Trophoblast cell (in vitro differentiated cells and primary cell): ENCODE measurements at regions not wholly inside any gene's neighbourhood (a gene's known extent, or its start where the extent isn't known, plus 50 kb on each side); places are given as distances from the start of the nearest gene placed in this dataset.

ENCODE experiments used
- DNase-seq, 2 donors: peaks; one replicate each; pipeline ENCODE4 v3.0.0-alpha.2; 2016
- H2AFZ ChIP-seq: 2 replicates; pipeline ENCODE4 v1.6.1; 2013; ENCODE audit warnings: low read length, moderate library complexity, mild to moderate bottlenecking; ENCODE audit not compliant: insufficient read depth, poor library complexity
- H2AK5ac ChIP-seq: 2 replicates; pipeline ENCODE4 v1.6.1; 2013; ENCODE audit warnings: mild to moderate bottlenecking, low read length
- H2BK120ac ChIP-seq: 2 replicates; pipeline ENCODE4 v1.6.1; 2013; ENCODE audit warnings: low read length, mild to moderate bottlenecking, moderate library complexity; ENCODE audit not compliant: insufficient read depth, poor library complexity
- H2BK12ac ChIP-seq: 2 replicates; pipeline ENCODE4 v1.6.1; 2013; ENCODE audit warnings: mild to moderate bottlenecking, low read length, moderate library complexity
- H2BK5ac ChIP-seq: 2 replicates; pipeline ENCODE4 v1.6.1; 2013; ENCODE audit warnings: low read length, low read depth, moderate library complexity, mild to moderate bottlenecking; ENCODE audit not compliant: poor library complexity
- H3K14ac ChIP-seq: 2 replicates; pipeline ENCODE4 v1.6.1; 2013; ENCODE audit warnings: mild to moderate bottlenecking, low read length
- H3K18ac ChIP-seq: 2 replicates; pipeline ENCODE4 v1.6.1; 2013; ENCODE audit warnings: mild to moderate bottlenecking, low read length
- H3K23ac ChIP-seq: 2 replicates; pipeline ENCODE4 v1.6.1; 2013; ENCODE audit warnings: low read length
- H3K27ac ChIP-seq: 2 replicates; pipeline ENCODE4 v1.5.1; 2013; ENCODE audit warnings: low read depth, mild to moderate bottlenecking, inconsistent platforms, low read length, moderate library complexity
- H3K27me3 ChIP-seq: 2 replicates; pipeline ENCODE4 v1.6.1; 2013; ENCODE audit warnings: inconsistent platforms, mild to moderate bottlenecking, low read length, moderate library complexity; ENCODE audit not compliant: insufficient read depth
- H3K36me3 ChIP-seq, 2 experiments: 1 replicate in 1 of 2; 2 replicates in 1 of 2; pipeline ENCODE4 v1.6.1; 2013; ENCODE audit warnings: low read length in 2 of 2, mild to moderate bottlenecking in 2 of 2, moderate library complexity in 1 of 2; ENCODE audit not compliant: insufficient read depth in 2 of 2, control insufficient read depth in 1 of 2
- H3K4ac ChIP-seq: 2 replicates; pipeline ENCODE4 v1.6.1; 2013; ENCODE audit warnings: low read depth, mild to moderate bottlenecking, low read length, moderate library complexity
- H3K4me1 ChIP-seq, 2 experiments: 1 replicate in 1 of 2; 2 replicates in 1 of 2; pipeline ENCODE4 v1.6.1; 2013; ENCODE audit warnings: low read length in 2 of 2, mild to moderate bottlenecking in 2 of 2, moderate library complexity in 1 of 2; ENCODE audit not compliant: insufficient read depth in 2 of 2, control insufficient read depth in 1 of 2
- H3K4me2 ChIP-seq: 2 replicates; pipeline ENCODE4 v1.6.1; 2013; ENCODE audit warnings: inconsistent platforms, mild to moderate bottlenecking, low read length, moderate library complexity
- H3K4me3 ChIP-seq: 2 replicates; pipeline ENCODE4 v1.5.1; 2013; ENCODE audit warnings: mild to moderate bottlenecking, low read depth, low read length, inconsistent platforms
- H3K79me1 ChIP-seq: one replicate; pipeline ENCODE4 v1.6.1; 2013; ENCODE audit warnings: low read length
- H3K79me2 ChIP-seq: 2 replicates; pipeline ENCODE4 v1.6.1; 2013; ENCODE audit warnings: low read length, mild to moderate bottlenecking; ENCODE audit not compliant: control insufficient read depth, insufficient read depth, poor library complexity
- H3K9ac ChIP-seq: 2 replicates; pipeline ENCODE4 v1.6.1; 2013; ENCODE audit warnings: mild to moderate bottlenecking, low read length
- H3K9me3 ChIP-seq: 2 replicates; pipeline ENCODE4 v1.6.1; 2013; ENCODE audit warnings: low read depth, mild to moderate bottlenecking, control low read depth, inconsistent platforms, low read length; ENCODE audit not compliant: insufficient read depth
- H4K12ac ChIP-seq: 2 replicates; pipeline ENCODE4 v1.6.1; 2013; ENCODE audit warnings: low read depth, mild to moderate bottlenecking, low read length, moderate library complexity
- H4K8ac ChIP-seq: 2 replicates; pipeline ENCODE4 v1.6.1; 2013; ENCODE audit warnings: low read depth, mild to moderate bottlenecking, low read length, moderate library complexity
- H4K91ac ChIP-seq: one replicate; pipeline ENCODE4 v1.6.1; 2013; ENCODE audit warnings: low read depth, mild to moderate bottlenecking, low read length, moderate library complexity
- WGBS: extraction: QIAGEN DNeasy Blood & Tissue Kit; methylation state at CpG from one replicate; pipeline ENCODE4 v1.1.7; 2013; ENCODE audit warnings: missing lambda C conversion rate; ENCODE audit not compliant: insufficient read length, insufficient coverage; ENCODE audit errors: extremely low coverage; 5-methylcytosine and 5-hydroxymethylcytosine counted together

- no peak overlapping the region for H3K4ac ChIP-seq
- H3K27me3 ChIP-seq: no peaks in the 10 kb centered on the region
- no peak overlapping the region for H3K9ac ChIP-seq
- no peak overlapping the region for H4K8ac ChIP-seq
- H3K4me1 ChIP-seq: no peaks in the 10 kb centered on the region
- H3K4me2 ChIP-seq: no peak overlapping the region
- H3K36me3 ChIP-seq: no peaks in the 10 kb centered on the region
- H3K4me3 ChIP-seq: peak overlapping the region; percentile 25
- no peak overlapping the region for H4K91ac ChIP-seq
- no CpG with 5 or more reads among the region's 2 CpGs for WGBS
- H3K23ac ChIP-seq: no peak overlapping the region
- no peak for DNase-seq
- no peak overlapping the region for H4K12ac ChIP-seq
- H3K14ac ChIP-seq: no peak overlapping the region
- no peaks in the 10 kb centered on the region for H3K79me2 ChIP-seq
- H3K79me1 ChIP-seq: no peaks in the 10 kb centered on the region
- H2BK5ac ChIP-seq: no peak overlapping the region
- H2AK5ac ChIP-seq: no peak overlapping the region
- no peak overlapping the region for H2BK120ac ChIP-seq
- H3K9me3 ChIP-seq: peaks cover 22% of the 10 kb centered on the region
- no peak overlapping the region for H2AFZ ChIP-seq
- no peak overlapping the region for H3K27ac ChIP-seq
- H2BK12ac ChIP-seq: no peak overlapping the region
- no peak overlapping the region for H3K18ac ChIP-seq
Observed at GRCh38 chr7:57638666-57639065, 188.7 kb downstream of the ZNF716 start.

- Histone ChIP-seq H2AFZ (no peak overlapping the region), H2BK5ac (no peak overlapping the region), H4K91ac (no peak overlapping the region), H3K4ac (no peak overlapping the region), H2BK12ac (no peak overlapping the region), H3K36me3 (no peaks in the 10 kb centered on the region), H2BK120ac (no peak overlapping the region), H3K79me2 (no peaks in the 10 kb centered on the region), H3K4me3 (no peak overlapping the region), H4K12ac (no peak overlapping the region), H4K8ac (no peak overlapping the region), H3K4me1 (no peaks in the 10 kb centered on the region), H3K79me1 (no peaks in the 10 kb centered on the region), H2AK5ac (no peak overlapping the region), H3K27me3 (no peaks in the 10 kb centered on the region), H3K4me2 (no peak overlapping the region), H3K14ac (no peak overlapping the region), H3K23ac (no peak overlapping the region), H3K9me3 (peaks cover 38% of the 10 kb centered on the region), H3K9ac (no peak overlapping the region), H3K18ac (no peak overlapping the region), H3K27ac (no peak overlapping the region)
- no peak for DNase-seq
- no CpG with 5 or more reads among the region's 5 CpGs for WGBS
Observed at GRCh38 chr7:57641521-57642067, 191.6 kb downstream of the ZNF716 start.

- peaks cover 47% of the 10 kb centered on the region for H3K9me3 ChIP-seq
- no peak overlapping the region for H4K12ac ChIP-seq
- H3K9ac ChIP-seq: no peak overlapping the region
- H2AFZ ChIP-seq: no peak overlapping the region
- no peak overlapping the region for H3K18ac ChIP-seq
- no peak overlapping the region for H2AK5ac ChIP-seq
- no peak overlapping the region for H4K8ac ChIP-seq
- DNase-seq: no peak
- H2BK120ac ChIP-seq: no peak overlapping the region
- no peak overlapping the region for H2BK5ac ChIP-seq
- H3K27me3 ChIP-seq: no peaks in the 10 kb centered on the region
- H3K23ac ChIP-seq: no peak overlapping the region
- H3K79me1 ChIP-seq: no peaks in the 10 kb centered on the region
- H2BK12ac ChIP-seq: no peak overlapping the region
- H4K91ac ChIP-seq: no peak overlapping the region
- no peak overlapping the region for H3K4me2 ChIP-seq
- no peaks in the 10 kb centered on the region for H3K79me2 ChIP-seq
- H3K4me1 ChIP-seq: no peaks in the 10 kb centered on the region
- H3K4me3 ChIP-seq: no peak overlapping the region
- WGBS: no CpG with 5 or more reads among the region's 4 CpGs
- no peak overlapping the region for H3K4ac ChIP-seq
- no peak overlapping the region for H3K14ac ChIP-seq
- no peaks in the 10 kb centered on the region for H3K36me3 ChIP-seq
- H3K27ac ChIP-seq: no peak overlapping the region
Observed at GRCh38 chr7:57642730-57643129, 192.8 kb downstream of the ZNF716 start.

GRCh38 chr7:57646219-57646900, 196.4 kb downstream of the ZNF716 start:
- no CpG with 5 or more reads among the region's 32 CpGs for WGBS
- no peak overlapping the region for H3K27ac ChIP-seq
- H3K4ac ChIP-seq: no peak overlapping the region
- H3K23ac ChIP-seq: no peak overlapping the region
- H3K36me3 ChIP-seq: no peaks in the 10 kb centered on the region
- H2BK5ac ChIP-seq: no peak overlapping the region
- H3K4me3 ChIP-seq: no peak overlapping the region
- no peak overlapping the region for H2BK120ac ChIP-seq
- H2AK5ac ChIP-seq: no peak overlapping the region
- no peaks in the 10 kb centered on the region for H3K4me1 ChIP-seq
- H4K12ac ChIP-seq: no peak overlapping the region
- H3K79me2 ChIP-seq: no peaks in the 10 kb centered on the region
- H4K91ac ChIP-seq: no peak overlapping the region
- H3K18ac ChIP-seq: no peak overlapping the region
- H3K9me3 ChIP-seq: peaks cover 73% of the 10 kb centered on the region
- no peak overlapping the region for H3K4me2 ChIP-seq
- H3K79me1 ChIP-seq: no peaks in the 10 kb centered on the region
- no peak overlapping the region for H2AFZ ChIP-seq
- no peak overlapping the region for H2BK12ac ChIP-seq
- H3K27me3 ChIP-seq: no peaks in the 10 kb centered on the region
- H3K14ac ChIP-seq: no peak overlapping the region
- DNase-seq: no peak
- no peak overlapping the region for H3K9ac ChIP-seq
- no peak overlapping the region for H4K8ac ChIP-seq
